AML-193 (cell line): ENCODE measurements at regions not wholly inside any gene's neighbourhood (a gene's known extent, or its start where the extent isn't known, plus 50 kb on each side); places are given as distances from the start of the nearest gene placed in this dataset.

ENCODE experiments used
- DNase-seq, 2 experiments: peaks; one replicate each; lab custom pipeline; 2025; lab: John Stamatoyannopoulos, UW

GRCh38 chr21:16538936-16539440 lies 809.2 kb downstream of the USP25 start:
- no peak for DNase-seq

GRCh38 chr21:16540966-16541727 lies 811.4 kb downstream of the USP25 start:
- no peak for DNase-seq

DNA sequence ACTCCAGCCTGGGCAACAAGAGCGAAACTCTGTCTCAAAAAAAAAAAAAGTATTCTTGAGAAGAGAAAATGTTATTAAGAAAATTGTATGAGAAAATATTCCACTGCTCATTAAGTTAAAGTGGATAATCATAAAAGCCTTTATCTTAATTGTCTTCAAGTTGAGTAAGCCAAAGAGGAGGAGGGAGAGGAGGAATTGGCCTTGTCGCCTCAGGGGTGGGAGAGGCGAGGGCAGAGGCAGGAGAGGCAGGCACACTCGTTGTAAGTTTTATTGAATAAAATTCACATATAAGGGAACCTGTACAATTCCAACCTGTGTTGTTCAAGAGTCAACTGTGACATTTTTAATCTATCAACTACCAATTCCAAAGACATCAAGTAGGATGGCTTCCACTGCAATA lies 820.3 kb downstream of the USP25 start:
- no peak for DNase-seq

- DNase-seq = no peak
Measured at GRCh38 chr21:16550917-16551741, 821.3 kb downstream of the USP25 start.

DNA sequence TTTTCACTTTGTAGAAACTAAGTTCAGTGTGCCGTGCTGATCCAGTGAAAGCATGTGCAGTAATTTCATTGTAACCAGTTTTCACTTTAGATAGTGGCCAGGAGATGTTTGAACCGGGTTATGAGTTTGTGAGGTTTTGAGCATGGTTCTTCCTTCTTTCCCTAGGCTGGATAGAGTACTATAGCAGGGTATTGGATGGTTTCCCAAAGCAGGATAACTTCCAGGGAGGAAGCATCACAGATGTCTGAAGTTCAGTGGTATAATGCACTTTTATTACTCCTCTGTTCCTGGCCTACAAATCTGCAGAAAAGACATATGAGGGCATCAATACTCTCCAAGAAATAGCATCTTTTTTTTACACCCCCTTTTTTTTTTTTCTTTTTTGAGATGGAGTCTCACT lies 823.1 kb downstream of the USP25 start:
- no peak for DNase-seq

DNA sequence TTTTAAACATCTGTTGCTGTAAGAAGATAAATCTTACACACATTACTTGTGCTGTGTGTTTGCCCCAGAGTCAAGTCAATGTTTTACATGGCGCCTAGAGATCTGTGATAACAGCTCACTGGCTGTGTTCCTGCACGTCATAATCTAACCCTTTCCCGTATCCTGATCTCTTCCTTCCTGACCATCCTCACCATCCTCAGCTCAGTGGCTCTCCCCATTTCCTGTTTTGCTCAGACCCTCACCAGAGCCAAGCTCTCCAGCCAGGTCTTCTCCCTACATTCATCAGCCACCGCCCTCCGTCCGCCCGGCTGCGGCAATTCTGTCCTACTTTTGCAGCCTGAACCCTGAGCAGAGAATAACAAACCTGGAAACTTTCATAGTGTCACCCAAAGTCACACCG lies 824.7 kb downstream of the USP25 start:
- DNase-seq = no peak

DNA sequence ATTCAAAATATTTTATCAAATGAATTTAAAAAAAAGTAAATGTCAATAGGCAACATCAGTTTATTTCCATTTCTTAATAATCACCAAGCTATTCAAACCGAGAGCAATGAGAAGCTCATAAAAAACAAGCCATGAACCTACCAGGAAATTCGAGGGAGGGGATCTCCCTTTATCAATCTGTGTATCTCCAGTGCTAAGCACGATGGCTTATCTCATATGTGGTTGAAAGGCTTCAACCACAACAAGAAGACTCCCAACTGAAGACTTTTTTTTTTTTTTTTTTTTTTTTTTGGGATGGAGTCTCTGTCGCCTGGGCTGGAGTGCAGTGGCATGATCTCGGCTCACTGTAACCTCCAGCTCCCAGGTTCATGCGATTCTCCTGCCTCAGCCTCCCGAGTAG lies 833.3 kb downstream of the USP25 start:
- no peak for DNase-seq

- no peak for DNase-seq
Measured at GRCh38 chr21:16563795-16564194, 834.0 kb downstream of the USP25 start.

- DNase-seq = no peak
Measured at GRCh38 chr21:16568244-16568643, 838.5 kb downstream of the USP25 start.

DNA sequence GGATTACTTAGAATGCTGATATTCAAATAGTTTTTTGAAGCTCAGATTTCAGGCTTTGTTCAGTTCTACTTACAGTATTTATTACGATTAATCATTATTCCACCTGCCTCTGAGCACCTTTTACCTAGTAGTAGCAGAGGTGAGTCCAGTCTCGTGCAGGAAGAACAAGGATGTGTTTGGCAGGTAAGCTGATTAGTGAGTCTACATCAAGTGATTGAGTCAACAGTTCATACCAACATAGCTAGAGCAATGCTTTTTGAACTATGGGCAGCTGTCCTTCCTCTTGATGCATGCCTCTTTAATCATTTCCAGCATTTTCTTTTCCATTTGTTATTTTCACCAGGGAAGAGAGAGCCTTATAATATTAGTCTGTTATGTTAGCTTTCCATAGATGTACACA lies 838.9 kb downstream of the USP25 start:
- DNase-seq = no peak

GRCh38 chr21:16569679-16570078 lies 839.9 kb downstream of the USP25 start:
- no peak for DNase-seq

DNA sequence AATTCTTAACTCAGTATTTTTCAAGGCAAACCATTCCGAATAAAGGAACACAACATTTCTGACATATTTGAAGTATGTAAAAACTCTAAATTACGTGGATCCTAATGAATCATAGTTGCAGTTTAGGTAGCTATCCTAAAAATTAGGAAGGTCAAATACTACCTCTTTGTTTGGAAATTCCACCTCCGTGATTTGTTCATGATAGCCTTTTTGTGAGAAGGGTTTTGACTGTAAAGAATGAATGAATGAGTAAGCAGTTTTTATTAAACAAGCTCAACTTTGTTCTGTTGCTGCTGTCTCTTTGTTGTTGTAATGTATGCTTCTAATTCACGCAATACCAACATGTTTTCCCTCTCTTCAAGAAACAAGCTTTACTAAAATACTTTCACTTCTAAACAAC lies 840.4 kb downstream of the USP25 start:
- DNase-seq = no peak

- DNase-seq = no peak
Measured at GRCh38 chr21:16570856-16571255, 841.1 kb downstream of the USP25 start.

DNA sequence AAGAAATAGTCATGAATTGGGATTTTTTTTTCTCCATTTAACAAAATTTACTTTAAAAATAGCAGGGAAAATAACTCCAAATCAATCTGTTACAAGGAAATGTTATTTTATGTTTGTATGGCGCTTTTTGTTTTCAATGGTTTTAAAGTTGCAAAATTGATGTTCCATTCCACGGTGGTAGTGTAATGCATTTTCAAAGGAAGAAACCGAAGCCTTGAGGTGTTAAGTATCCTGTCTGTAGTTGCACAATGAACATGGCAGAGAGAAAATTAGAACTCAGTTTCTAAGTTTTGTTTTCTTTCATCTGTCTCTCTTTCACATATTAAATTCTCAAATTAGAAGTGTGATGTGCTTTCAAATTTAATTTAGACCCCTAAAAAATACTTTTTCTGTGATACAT lies 841.8 kb downstream of the USP25 start:
- no peak for DNase-seq

DNA sequence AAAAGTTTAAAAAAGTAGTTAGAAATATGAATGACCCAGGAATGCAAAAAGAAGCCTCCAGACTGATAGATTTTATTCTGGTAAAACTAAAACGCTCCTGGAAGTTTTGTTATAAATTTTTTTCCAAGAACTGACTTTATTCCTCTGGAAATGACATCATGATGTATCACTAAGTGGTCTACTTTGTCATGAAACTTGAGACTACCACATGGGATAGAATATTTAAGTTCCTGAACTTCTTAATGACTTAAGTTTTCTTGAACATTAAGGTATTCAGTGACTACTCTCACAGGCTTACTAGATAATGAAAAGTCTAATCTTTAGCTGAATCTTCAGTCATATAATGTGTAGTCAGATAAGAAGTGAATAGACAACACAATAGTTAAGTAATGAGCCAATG lies 842.2 kb downstream of the USP25 start:
- DNase-seq = no peak

DNA sequence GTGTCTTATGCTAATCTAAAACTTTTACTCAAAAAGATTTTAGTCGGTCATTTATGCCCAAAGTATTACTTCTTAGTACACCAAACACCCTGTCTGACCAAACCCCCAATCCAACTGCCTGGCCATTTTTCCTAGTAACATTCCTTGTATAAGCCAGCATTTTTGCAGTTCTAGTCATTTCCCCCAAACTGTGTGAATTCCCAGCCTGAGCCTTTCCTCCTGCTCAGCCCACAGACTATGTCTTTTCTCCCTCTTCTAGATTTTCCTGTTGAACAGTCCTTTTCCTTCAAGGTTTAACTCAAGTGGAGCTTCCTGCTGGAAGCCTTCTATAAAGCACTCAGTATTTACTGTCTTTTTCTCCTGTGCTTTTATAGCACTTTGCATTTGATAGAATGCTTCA lies 843.8 kb downstream of the USP25 start:
- no peak for DNase-seq

GRCh38 chr21:16577975-16578374 lies 848.2 kb downstream of the USP25 start:
- DNase-seq = no peak

DNA sequence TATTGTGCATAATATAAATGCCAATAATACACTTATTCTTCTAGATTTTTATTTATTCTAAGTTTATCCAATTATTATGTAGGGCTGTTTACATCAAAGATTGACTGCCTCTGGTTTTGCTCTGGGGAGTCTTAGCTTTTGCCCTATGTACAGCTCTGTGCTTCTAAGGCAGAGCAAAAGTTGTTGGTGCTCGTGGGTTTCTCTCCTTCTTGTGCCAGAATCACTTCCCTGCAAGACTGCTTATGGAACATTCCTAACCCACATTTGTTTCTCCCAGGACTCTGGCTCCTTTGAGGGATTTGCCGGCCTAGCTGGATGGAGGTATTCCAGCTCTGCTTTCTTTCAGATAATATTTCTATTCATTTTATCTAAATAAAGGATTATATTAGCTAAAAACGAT lies 849.1 kb downstream of the USP25 start:
- no peak for DNase-seq

GRCh38 chr21:16579538-16579937 lies 849.8 kb downstream of the USP25 start:
- DNase-seq = no peak

DNA sequence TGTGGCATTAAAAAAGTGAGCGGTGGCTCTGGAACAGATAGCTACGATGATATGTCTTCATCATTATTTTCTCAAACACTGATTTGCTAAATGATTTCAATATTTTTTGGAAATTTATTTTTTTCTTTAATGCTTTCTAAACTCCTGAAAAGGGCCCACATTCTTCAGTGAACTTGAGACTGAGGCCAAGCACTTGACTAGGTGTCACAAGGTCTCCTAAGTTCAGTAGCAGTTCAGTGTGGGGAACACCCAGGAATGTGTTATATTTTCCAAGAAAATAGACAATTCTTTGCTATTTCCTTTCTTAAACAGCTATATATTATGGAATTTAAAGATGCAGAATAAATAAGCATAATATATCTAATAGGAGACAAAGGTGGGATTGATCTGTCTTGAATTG lies 850.9 kb downstream of the USP25 start:
- DNase-seq = no peak

DNA sequence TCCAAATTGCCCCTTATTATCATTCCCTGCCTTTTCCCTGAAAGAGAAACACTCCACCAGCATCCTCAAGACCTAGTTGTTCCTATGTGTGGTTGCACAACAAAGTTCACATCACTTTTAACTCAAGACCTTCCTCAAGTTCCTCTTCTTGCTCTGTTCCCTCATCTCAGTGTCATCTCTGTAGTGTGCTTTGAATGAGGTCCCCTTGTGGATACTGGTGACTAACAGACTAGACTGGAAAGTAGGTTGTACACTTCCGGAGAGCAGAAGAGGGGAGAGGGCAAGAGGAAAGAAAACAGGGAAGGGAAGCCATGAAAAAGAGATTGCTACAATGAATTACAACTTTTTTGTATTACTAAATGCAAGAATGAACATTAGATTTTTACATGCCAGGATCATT lies 853.8 kb downstream of the USP25 start:
- no peak for DNase-seq

- DNase-seq = no peak
Measured at GRCh38 chr21:16584756-16585155, 855.0 kb downstream of the USP25 start.

DNA sequence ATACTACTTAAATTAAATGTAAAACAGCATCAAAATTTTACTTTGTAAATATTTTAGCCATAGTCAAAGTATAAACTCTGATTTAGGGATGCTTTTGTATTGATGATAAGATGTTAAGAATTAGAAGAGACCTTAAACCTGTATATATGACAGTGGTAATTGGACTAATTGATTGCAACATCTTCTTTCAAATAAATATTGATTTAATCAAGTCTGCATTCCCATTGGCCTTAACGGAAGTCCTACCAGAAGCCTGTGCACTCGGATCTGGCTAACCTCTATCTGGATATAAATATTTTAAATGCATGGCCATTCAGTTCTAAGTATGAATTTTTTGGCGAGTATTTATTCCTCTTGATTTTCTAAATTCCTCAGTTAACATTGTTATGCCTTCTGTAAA lies 856.1 kb downstream of the USP25 start:
- no peak for DNase-seq
